ENCODE measurements at regions not wholly inside any gene's neighbourhood (a gene's known extent, or its start where the extent isn't known, plus 50 kb on each side); places are given as distances from the start of the nearest gene placed in this dataset.

GRCh38 chr2:67038195-67038594, 358.9 kb upstream of the ETAA1 start:
- Mint-ChIP-seq H3K4me3 (no peak overlapping the region), H3K4me1 (no peaks in the 10 kb centered on the region), H3K36me3 (ENCODE audit: insufficient read depth in 1 of 3, low read depth in 3 of 3) (no peaks in the 10 kb centered on the region), H3K9me3 (no peaks in the 10 kb centered on the region), H3K27ac (0 out of 7 replicates have a peak overlapping the region, but pooled peaks of 1 of the 3 experiments have one; percentile 13), H3K27me3 (ENCODE audit: low read depth) (no peaks in the 10 kb centered on the region)
- Histone ChIP-seq H3K23ac (ENCODE audit: insufficient read length, low read depth, low read length) (no peak overlapping the region), H3K4me1 (ENCODE audit: insufficient read depth, low read length) (no peaks in the 10 kb centered on the region), H2BK120ac (ENCODE audit: low read depth, low read length, poor library complexity, severe bottlenecking) (no peak overlapping the region), H2AFZ (ENCODE audit: low read length) (no peak overlapping the region), H3T11ph (ENCODE audit: low read length) (no peak overlapping the region), H4K91ac (ENCODE audit: insufficient read length, low read depth, low read length) (no peak overlapping the region), H3K27ac (ENCODE audit: insufficient read length, low read depth, low read length) (no peak overlapping the region), H3K4ac (ENCODE audit: low read depth, low read length) (no peak overlapping the region), H4K5ac (ENCODE audit: insufficient read length, low read depth, low read length) (no peak overlapping the region), H3K23me2 (ENCODE audit: insufficient read length, low read depth, low read length, poor library complexity, severe bottlenecking) (no peaks in the 10 kb centered on the region), H2BK20ac (ENCODE audit: low read depth, low read length, poor library complexity, severe bottlenecking) (no peak overlapping the region), H3K9ac (ENCODE audit: extremely low read depth, insufficient read length, low read length) (no peak overlapping the region), H3K4me2 (ENCODE audit: insufficient read depth, insufficient read length, low read length) (no peak overlapping the region), H3K14ac (ENCODE audit: insufficient read depth, low read length) (no peak overlapping the region), H2AK5ac (ENCODE audit: insufficient read length, low read length) (no peak overlapping the region), H4K8ac (replicated peaks; ENCODE audit: insufficient read length, low read depth, low read length) (no peak overlapping the region), H3K27me3 (ENCODE audit: insufficient read depth, low read length) (no peaks in the 10 kb centered on the region), H3K18ac (ENCODE audit: insufficient read length, low read depth, low read length) (no peak overlapping the region), H2BK12ac (ENCODE audit: insufficient read length, low read depth, low read length) (no peak overlapping the region), H2BK5ac (ENCODE audit: insufficient read length, low read length) (no peak overlapping the region), H2BK15ac (ENCODE audit: low read depth, low read length) (no peak overlapping the region), H3K79me1 (ENCODE audit: insufficient read depth, low read depth, low read length, poor library complexity, severe bottlenecking) (no peaks in the 10 kb centered on the region), H3K79me2 (ENCODE audit: insufficient read depth, low read length) (no peaks in the 10 kb centered on the region), H3K9me3 (ENCODE audit: control insufficient read depth, low read depth, low read length) (no peaks in the 10 kb centered on the region), H4K20me1 (ENCODE audit: control insufficient read depth, insufficient read depth, insufficient read length) (no peaks in the 10 kb centered on the region), H3K56ac (ENCODE audit: insufficient read length, low read depth, low read length) (no peak overlapping the region)
- DNase-seq = no peak
- TF ChIP-seq CTCF (conservative IDR thresholded peaks at IDR 0.05) = no peak
- no CpG with 5 or more reads among the region's 3 CpGs for WGBS (ENCODE audit: extremely low coverage, insufficient read length, low lambda C conversion rate)

Measured in H9 (cell line).